Trophoblast cell (in vitro differentiated cells and primary cell): ENCODE measurements at regions not wholly inside any gene's neighbourhood (a gene's known extent, or its start where the extent isn't known, plus 50 kb on each side); places are given as distances from the start of the nearest gene placed in this dataset.

Experiments
- DNase-seq, 2 donors: peaks; one replicate each; pipeline ENCODE4 v3.0.0-alpha.2; 2016
- H2AFZ ChIP-seq: 2 replicates; pipeline ENCODE4 v1.6.1; 2013; ENCODE audit warnings: low read length, moderate library complexity, mild to moderate bottlenecking; ENCODE audit not compliant: insufficient read depth, poor library complexity
- H2AK5ac ChIP-seq: 2 replicates; pipeline ENCODE4 v1.6.1; 2013; ENCODE audit warnings: mild to moderate bottlenecking, low read length
- H2BK120ac ChIP-seq: 2 replicates; pipeline ENCODE4 v1.6.1; 2013; ENCODE audit warnings: low read length, mild to moderate bottlenecking, moderate library complexity; ENCODE audit not compliant: insufficient read depth, poor library complexity
- H2BK12ac ChIP-seq: 2 replicates; pipeline ENCODE4 v1.6.1; 2013; ENCODE audit warnings: mild to moderate bottlenecking, low read length, moderate library complexity
- H2BK5ac ChIP-seq: 2 replicates; pipeline ENCODE4 v1.6.1; 2013; ENCODE audit warnings: low read length, low read depth, moderate library complexity, mild to moderate bottlenecking; ENCODE audit not compliant: poor library complexity
- H3K14ac ChIP-seq: 2 replicates; pipeline ENCODE4 v1.6.1; 2013; ENCODE audit warnings: mild to moderate bottlenecking, low read length
- H3K18ac ChIP-seq: 2 replicates; pipeline ENCODE4 v1.6.1; 2013; ENCODE audit warnings: mild to moderate bottlenecking, low read length
- H3K23ac ChIP-seq: 2 replicates; pipeline ENCODE4 v1.6.1; 2013; ENCODE audit warnings: low read length
- H3K27ac ChIP-seq: 2 replicates; pipeline ENCODE4 v1.5.1; 2013; ENCODE audit warnings: low read depth, mild to moderate bottlenecking, inconsistent platforms, low read length, moderate library complexity
- H3K27me3 ChIP-seq: 2 replicates; pipeline ENCODE4 v1.6.1; 2013; ENCODE audit warnings: inconsistent platforms, mild to moderate bottlenecking, low read length, moderate library complexity; ENCODE audit not compliant: insufficient read depth
- H3K36me3 ChIP-seq, 2 experiments: 1 replicate in 1 of 2; 2 replicates in 1 of 2; pipeline ENCODE4 v1.6.1; 2013; ENCODE audit warnings: low read length in 2 of 2, mild to moderate bottlenecking in 2 of 2, moderate library complexity in 1 of 2; ENCODE audit not compliant: insufficient read depth in 2 of 2, control insufficient read depth in 1 of 2
- H3K4ac ChIP-seq: 2 replicates; pipeline ENCODE4 v1.6.1; 2013; ENCODE audit warnings: low read depth, mild to moderate bottlenecking, low read length, moderate library complexity
- H3K4me1 ChIP-seq, 2 experiments: 1 replicate in 1 of 2; 2 replicates in 1 of 2; pipeline ENCODE4 v1.6.1; 2013; ENCODE audit warnings: low read length in 2 of 2, mild to moderate bottlenecking in 2 of 2, moderate library complexity in 1 of 2; ENCODE audit not compliant: insufficient read depth in 2 of 2, control insufficient read depth in 1 of 2
- H3K4me2 ChIP-seq: 2 replicates; pipeline ENCODE4 v1.6.1; 2013; ENCODE audit warnings: inconsistent platforms, mild to moderate bottlenecking, low read length, moderate library complexity
- H3K4me3 ChIP-seq: 2 replicates; pipeline ENCODE4 v1.5.1; 2013; ENCODE audit warnings: mild to moderate bottlenecking, low read depth, low read length, inconsistent platforms
- H3K79me1 ChIP-seq: one replicate; pipeline ENCODE4 v1.6.1; 2013; ENCODE audit warnings: low read length
- H3K79me2 ChIP-seq: 2 replicates; pipeline ENCODE4 v1.6.1; 2013; ENCODE audit warnings: low read length, mild to moderate bottlenecking; ENCODE audit not compliant: control insufficient read depth, insufficient read depth, poor library complexity
- H3K9ac ChIP-seq: 2 replicates; pipeline ENCODE4 v1.6.1; 2013; ENCODE audit warnings: mild to moderate bottlenecking, low read length
- H3K9me3 ChIP-seq: 2 replicates; pipeline ENCODE4 v1.6.1; 2013; ENCODE audit warnings: low read depth, mild to moderate bottlenecking, control low read depth, inconsistent platforms, low read length; ENCODE audit not compliant: insufficient read depth
- H4K12ac ChIP-seq: 2 replicates; pipeline ENCODE4 v1.6.1; 2013; ENCODE audit warnings: low read depth, mild to moderate bottlenecking, low read length, moderate library complexity
- H4K8ac ChIP-seq: 2 replicates; pipeline ENCODE4 v1.6.1; 2013; ENCODE audit warnings: low read depth, mild to moderate bottlenecking, low read length, moderate library complexity
- H4K91ac ChIP-seq: one replicate; pipeline ENCODE4 v1.6.1; 2013; ENCODE audit warnings: low read depth, mild to moderate bottlenecking, low read length, moderate library complexity
- WGBS: extraction: QIAGEN DNeasy Blood & Tissue Kit; methylation state at CpG from one replicate; pipeline ENCODE4 v1.1.7; 2013; ENCODE audit warnings: missing lambda C conversion rate; ENCODE audit not compliant: insufficient read length, insufficient coverage; ENCODE audit errors: extremely low coverage; 5-methylcytosine and 5-hydroxymethylcytosine counted together

- no peak overlapping the region for H3K4ac ChIP-seq
- no CpG with 5 or more reads among the region's 5 CpGs for WGBS
- no peak overlapping the region for H2BK12ac ChIP-seq
- H3K27me3 ChIP-seq, result no peaks in the 10 kb centered on the region
- peaks cover 0 to under 1% of the 10 kb centered on the region in 2 experiments for H3K4me1 ChIP-seq
- no peak overlapping the region for H3K4me3 ChIP-seq
- H3K9ac ChIP-seq, result no peak overlapping the region
- DNase-seq, result no peak
- H2AFZ ChIP-seq, result no peak overlapping the region
- H3K9me3 ChIP-seq, result peaks cover 2% of the 10 kb centered on the region
- no peak overlapping the region for H2BK5ac ChIP-seq
- no peak overlapping the region for H2AK5ac ChIP-seq
- no peak overlapping the region for H2BK120ac ChIP-seq
- no peak overlapping the region for H3K23ac ChIP-seq
- no peak overlapping the region for H3K14ac ChIP-seq
- H3K18ac ChIP-seq, result no peak overlapping the region
- no peak overlapping the region for H4K91ac ChIP-seq
- H3K79me2 ChIP-seq, result no peaks in the 10 kb centered on the region
- no peak overlapping the region for H3K27ac ChIP-seq
- H4K12ac ChIP-seq, result no peak overlapping the region
- peaks cover under 1% of the 10 kb centered on the region for H3K79me1 ChIP-seq
- H3K36me3 ChIP-seq, result no peaks in the 10 kb centered on the region
- no peak overlapping the region for H4K8ac ChIP-seq
- no peak overlapping the region for H3K4me2 ChIP-seq
Observed at GRCh38 chr2:59875836-59876235, 677.6 kb downstream of the BCL11A start.

GRCh38 chr2:59874971-59875755, 678.3 kb downstream of the BCL11A start:
- Histone ChIP-seq H4K8ac (no peak overlapping the region), H3K14ac (no peak overlapping the region), H3K18ac (no peak overlapping the region), H4K91ac (no peak overlapping the region), H3K4ac (no peak overlapping the region), H3K4me2 (no peak overlapping the region), H4K12ac (no peak overlapping the region), H2BK12ac (no peak overlapping the region), H2AK5ac (no peak overlapping the region), H3K9ac (no peak overlapping the region), H2BK5ac (no peak overlapping the region), H3K27ac (no peak overlapping the region), H3K79me2 (no peaks in the 10 kb centered on the region), H3K27me3 (no peaks in the 10 kb centered on the region), H2BK120ac (no peak overlapping the region), H3K79me1 (peaks cover 3% of the 10 kb centered on the region), H3K4me3 (no peak overlapping the region), H3K4me1 (peaks cover 0 to 2% of the 10 kb centered on the region in 2 experiments), H3K36me3 (no peaks in the 10 kb centered on the region), H3K9me3 (peaks cover 2% of the 10 kb centered on the region), H2AFZ (no peak overlapping the region), H3K23ac (no peak overlapping the region)
- no peak for DNase-seq
- no CpG with 5 or more reads among the region's 2 CpGs for WGBS

GRCh38 chr2:59874361-59874760, 679.1 kb downstream of the BCL11A start:
- no peak overlapping the region for H2BK12ac ChIP-seq
- H3K27ac ChIP-seq, result no peak overlapping the region
- H3K79me1 ChIP-seq, result peaks cover 3% of the 10 kb centered on the region
- H4K8ac ChIP-seq, result no peak overlapping the region
- peaks cover 2% of the 10 kb centered on the region for H3K9me3 ChIP-seq
- H2AFZ ChIP-seq, result no peak overlapping the region
- no peak overlapping the region for H2AK5ac ChIP-seq
- H4K91ac ChIP-seq, result no peak overlapping the region
- H4K12ac ChIP-seq, result no peak overlapping the region
- no CpG with 5 or more reads among the region's 7 CpGs for WGBS
- H3K4me2 ChIP-seq, result no peak overlapping the region
- H2BK120ac ChIP-seq, result no peak overlapping the region
- H3K36me3 ChIP-seq, result no peaks in the 10 kb centered on the region
- no peak overlapping the region for H3K23ac ChIP-seq
- no peak overlapping the region for H3K14ac ChIP-seq
- H3K18ac ChIP-seq, result no peak overlapping the region
- H3K79me2 ChIP-seq, result no peaks in the 10 kb centered on the region
- peaks cover 2 to 5% of the 10 kb centered on the region in 2 experiments for H3K4me1 ChIP-seq
- no peaks in the 10 kb centered on the region for H3K27me3 ChIP-seq
- H3K4me3 ChIP-seq, result no peak overlapping the region
- no peak overlapping the region for H2BK5ac ChIP-seq
- DNase-seq, result no peak
- H3K4ac ChIP-seq, result no peak overlapping the region
- no peak overlapping the region for H3K9ac ChIP-seq

GRCh38 chr2:59871830-59872229, 681.6 kb downstream of the BCL11A start:
- Histone ChIP-seq H4K8ac (no peak overlapping the region), H3K9ac (no peak overlapping the region), H3K4me3 (no peak overlapping the region), H2AK5ac (no peak overlapping the region), H2AFZ (no peak overlapping the region), H3K18ac (no peak overlapping the region), H3K79me1 (peaks cover 3% of the 10 kb centered on the region), H3K23ac (no peak overlapping the region), H3K36me3 (no peaks in the 10 kb centered on the region), H4K12ac (no peak overlapping the region), H3K14ac (no peak overlapping the region), H2BK120ac (no peak overlapping the region), H3K79me2 (no peaks in the 10 kb centered on the region), H3K4me2 (peak overlapping the region; percentile 6), H3K27me3 (no peaks in the 10 kb centered on the region), H3K4me1 (peaks cover 2 to 5% of the 10 kb centered on the region in 2 experiments), H3K4ac (no peak overlapping the region), H2BK5ac (no peak overlapping the region), H3K9me3 (no peaks in the 10 kb centered on the region), H3K27ac (no peak overlapping the region), H2BK12ac (no peak overlapping the region), H4K91ac (no peak overlapping the region)
- WGBS, result no CpG with 5 or more reads among the region's 3 CpGs
- DNase-seq, result no peak
